Vagina (tissue), 2 donors: ENCODE measurements at regions not wholly inside any gene's neighbourhood (a gene's known extent, or its start where the extent isn't known, plus 50 kb on each side); places are given as distances from the start of the nearest gene placed in this dataset.

Experiments
- DNase-seq, 2 donors: peaks; one replicate each; pipeline ENCODE4 v3.0.0-alpha.2; 2017; ENCODE audit errors: extremely low spot score in 2 of 2
- H3K27ac ChIP-seq: fragments of 200-600 bp; sonication (generic); one replicate; pipeline ENCODE4 v1.5.1; 2019
- H3K27me3 ChIP-seq: fragments of 200-600 bp; sonication (generic); one replicate; pipeline ENCODE4 v1.5.1; 2019
- H3K36me3 ChIP-seq, 2 donors: fragments of 200-600 bp; sonication (generic); one replicate each; pipeline ENCODE4 v1.5.1; 2017 to 2019
- H3K4me1 ChIP-seq: fragments of 200-600 bp; sonication (generic); one replicate; pipeline ENCODE4 v1.5.1; 2019
- H3K4me3 ChIP-seq, 2 donors: fragments of 200-600 bp; sonication (generic); 1 replicate in 1 of 2; 2 replicates in 1 of 2; pipeline ENCODE4 v1.5.1; 2016 to 2019
- H3K9me3 ChIP-seq: fragments of 200-600 bp; sonication (generic); one replicate; pipeline ENCODE4 v1.5.1; 2019
- CTCF ChIP-seq, 3 experiments: fragments of 450-650 bp in 2 of 3; fragments of 200-600 bp in 1 of 3; sonication (generic) in 1 of 3; IDR thresholded peaks; one replicate each; pipeline ENCODE4 v1.5.1; 2017 to 2019; ENCODE audit warnings: antibody characterized with exemption in 3 of 3, mild to moderate bottlenecking in 2 of 3, moderate library complexity in 2 of 3
- POLR2A ChIP-seq, 2 donors: fragments of 450-650 bp; IDR thresholded peaks; one replicate each; pipeline ENCODE4 v1.6.1; 2017; ENCODE audit warnings: antibody characterized with exemption in 2 of 2, mild to moderate bottlenecking in 2 of 2, moderate library complexity in 2 of 2
- POLR2AphosphoS5 ChIP-seq, 2 donors: sonication (generic); formaldehyde crosslinking; IDR thresholded peaks; one replicate each; pipeline ENCODE4 v1.9.0; 2017; ENCODE audit warnings: antibody characterized with exemption in 2 of 2, mild to moderate bottlenecking in 2 of 2, low read depth in 1 of 2; ENCODE audit not compliant: insufficient read depth in 1 of 2
- intact Hi-C: fragments of 100-400 bp; cut with DNase I; formaldehyde crosslinking; loops from one replicate; pipeline ENCODE4 v1.15.1; 2023

DNA sequence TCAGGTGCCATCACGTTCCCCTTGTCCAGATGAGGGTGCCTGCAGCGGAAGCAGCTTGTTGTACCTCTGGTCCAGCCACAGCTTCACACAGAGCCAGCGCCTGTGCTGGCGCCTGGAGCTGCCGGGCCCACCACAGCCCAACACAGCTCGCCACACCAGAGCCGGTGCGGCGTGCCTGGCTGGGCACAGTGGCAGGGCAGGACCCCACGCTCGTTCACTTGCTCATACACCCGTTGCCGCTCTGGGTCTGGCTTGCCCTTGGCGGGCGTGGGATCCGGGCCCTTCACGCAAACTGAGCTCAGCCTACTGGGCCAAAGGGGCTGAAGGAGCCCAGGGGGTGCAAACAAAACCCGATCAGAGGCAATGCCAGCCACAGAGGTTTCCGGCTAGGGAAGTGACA is 492.5 kb upstream of the MANEA start:
- H3K9me3 ChIP-seq, result no peaks in the 10 kb centered on the region
- H3K27me3 ChIP-seq, result no peaks in the 10 kb centered on the region
- no peak overlapping the region for H3K27ac ChIP-seq
- TF ChIP-seq CTCF (IDR thresholded peaks at IDR 0.05) (no peak), POLR2A (IDR thresholded peaks at IDR 0.05) (no peak), POLR2AphosphoS5 (IDR thresholded peaks at IDR 0.05; ENCODE audit: insufficient read depth in 1 of 2, low read depth in 1 of 2) (no peak)
- H3K4me1 ChIP-seq, result no peaks in the 10 kb centered on the region
- H3K36me3 ChIP-seq, result no peaks in the 10 kb centered on the region
- no peak for DNase-seq
- no peak overlapping the region for H3K4me3 ChIP-seq
- intact Hi-C loops, result no loop called here

DNA sequence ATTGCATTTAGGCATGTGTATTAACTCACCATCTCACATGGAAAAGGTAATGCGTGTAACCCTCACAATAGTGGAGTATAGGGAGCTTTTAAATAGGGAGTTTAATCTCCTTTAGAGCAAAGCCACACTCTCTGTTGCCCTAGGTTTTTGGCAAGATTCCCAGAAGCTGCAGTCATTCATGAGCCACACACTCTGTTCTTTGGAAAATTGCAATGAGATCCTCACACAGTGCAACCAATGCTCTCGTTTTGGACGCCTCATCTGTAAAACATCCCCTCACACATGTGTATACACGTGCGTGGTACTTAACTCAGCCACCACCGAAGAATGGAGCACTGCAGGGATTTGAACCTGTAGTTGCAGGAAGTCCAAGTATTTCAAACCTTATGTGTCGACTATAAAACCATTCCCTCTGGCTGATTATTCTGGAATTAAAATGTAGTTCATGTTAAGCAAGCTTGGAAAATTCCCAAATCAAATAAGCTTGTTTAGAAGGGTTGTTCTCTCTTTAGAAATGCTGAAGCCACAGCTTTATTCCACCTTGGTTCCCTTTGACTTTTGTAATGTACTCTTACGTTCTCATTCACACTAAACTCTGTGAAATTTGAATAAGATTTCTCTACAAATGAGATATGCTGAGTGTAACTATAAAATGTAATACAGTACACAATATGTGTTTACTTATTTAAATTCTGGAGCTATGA is 489.8 kb upstream of the MANEA start:
- TF ChIP-seq POLR2A (IDR thresholded peaks at IDR 0.05), result no peak
- TF ChIP-seq CTCF (IDR thresholded peaks at IDR 0.05), result no peak
- TF ChIP-seq POLR2AphosphoS5 (IDR thresholded peaks at IDR 0.05; ENCODE audit: insufficient read depth in 1 of 2, low read depth in 1 of 2), result no peak
- intact Hi-C loops, result no loop called here
- Histone ChIP-seq H3K27ac (no peak overlapping the region), H3K36me3 (no peaks in the 10 kb centered on the region), H3K4me1 (no peaks in the 10 kb centered on the region), H3K27me3 (no peaks in the 10 kb centered on the region), H3K9me3 (no peaks in the 10 kb centered on the region), H3K4me3 (no peak overlapping the region)
- no peak for DNase-seq

DNA sequence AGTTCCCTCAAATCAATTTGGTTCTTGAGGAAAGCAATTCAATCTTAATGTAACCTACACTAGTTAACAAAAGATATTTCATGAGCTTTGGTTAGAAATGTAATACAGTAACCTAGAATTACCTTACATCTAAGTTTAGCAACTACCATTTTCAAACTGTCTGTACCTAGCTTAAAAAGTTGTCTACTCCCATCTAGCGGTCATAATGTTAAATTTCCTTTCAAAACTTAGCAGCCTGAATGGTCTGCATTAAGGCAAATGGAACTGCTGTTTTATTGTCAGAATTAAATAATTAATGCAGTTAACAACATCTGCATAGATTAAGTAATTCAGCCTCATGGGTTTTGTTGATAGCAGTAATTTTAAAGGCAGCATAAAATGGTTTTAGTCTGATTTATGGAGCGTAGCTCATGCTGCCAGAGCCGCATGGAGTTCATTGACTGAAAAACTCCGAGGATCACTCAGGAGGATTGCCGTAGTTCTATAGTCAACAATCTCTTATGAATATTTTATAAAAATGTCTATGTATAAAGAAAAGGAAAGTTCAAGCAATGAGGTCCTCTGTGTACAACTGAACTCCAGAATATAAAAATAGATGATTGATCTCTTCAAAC is 485.4 kb upstream of the MANEA start:
- H3K4me3 ChIP-seq, result no peak overlapping the region
- intact Hi-C loops, result no loop called here
- H3K9me3 ChIP-seq, result no peaks in the 10 kb centered on the region
- no peaks in the 10 kb centered on the region for H3K36me3 ChIP-seq
- H3K27me3 ChIP-seq, result no peaks in the 10 kb centered on the region
- no peak for DNase-seq
- TF ChIP-seq CTCF (IDR thresholded peaks at IDR 0.05) (no peak), POLR2A (IDR thresholded peaks at IDR 0.05) (no peak)
- no peak overlapping the region for H3K27ac ChIP-seq
- H3K4me1 ChIP-seq, result no peaks in the 10 kb centered on the region

DNA sequence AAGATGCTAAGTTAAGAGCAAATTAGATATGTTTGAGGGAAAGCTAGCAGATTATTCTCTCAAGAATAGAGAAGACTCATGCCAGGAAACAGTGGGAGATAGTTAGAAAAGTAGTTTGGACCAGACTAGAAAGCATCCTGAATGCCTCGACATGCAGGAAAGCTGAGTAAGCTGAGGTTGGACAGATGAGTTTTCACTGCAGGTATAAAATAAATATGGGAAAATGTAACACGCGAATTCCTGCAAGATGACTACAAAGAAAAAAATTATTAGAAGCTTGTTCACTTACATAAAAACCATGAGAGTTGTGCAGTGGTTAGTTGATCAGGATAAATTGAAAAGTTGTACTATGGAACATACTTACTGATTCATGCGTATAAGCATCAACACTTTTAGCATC is 484.2 kb upstream of the MANEA start:
- no peak overlapping the region for H3K27ac ChIP-seq
- DNase-seq, result no peak
- intact Hi-C loops, result no loop called here

More for the DNA sequence above, 484.2 kb upstream of the MANEA start:
- H3K36me3 ChIP-seq, result no peaks in the 10 kb centered on the region
- H3K27me3 ChIP-seq, result no peaks in the 10 kb centered on the region
- H3K4me1 ChIP-seq, result no peaks in the 10 kb centered on the region
- TF ChIP-seq POLR2A (IDR thresholded peaks at IDR 0.05) (no peak), CTCF (IDR thresholded peaks at IDR 0.05) (no peak), POLR2AphosphoS5 (IDR thresholded peaks at IDR 0.05; ENCODE audit: insufficient read depth in 1 of 2, low read depth in 1 of 2) (no peak)
- no peaks in the 10 kb centered on the region for H3K9me3 ChIP-seq
- H3K4me3 ChIP-seq, result no peak overlapping the region
